H9 (cell line): ENCODE measurements at regions not wholly inside any gene's neighbourhood (a gene's known extent, or its start where the extent isn't known, plus 50 kb on each side); places are given as distances from the start of the nearest gene placed in this dataset.

Experiments used
- DNase-seq: peaks from one replicate; pipeline ENCODE4 v3.0.0-alpha.2; 2017
- H2AFZ ChIP-seq: one replicate; pipeline ENCODE4 v1.6.1; 2013; ENCODE audit warnings: mild to moderate bottlenecking, low read length, control low read depth, moderate library complexity
- H2AK5ac ChIP-seq: 2 replicates; pipeline ENCODE4 v1.6.1; 2013; ENCODE audit warnings: low read length, control low read depth, mixed read lengths; ENCODE audit not compliant: insufficient read length
- H2BK120ac ChIP-seq: one replicate; pipeline ENCODE4 v1.6.1; 2013; ENCODE audit warnings: low read depth, mild to moderate bottlenecking, low read length, control low read depth, inconsistent platforms; ENCODE audit not compliant: poor library complexity, severe bottlenecking
- H2BK12ac ChIP-seq: 2 replicates; pipeline ENCODE4 v1.6.1; 2013; ENCODE audit warnings: low read length, control low read depth, mixed read lengths, low read depth; ENCODE audit not compliant: insufficient read length
- H2BK15ac ChIP-seq: 2 replicates; pipeline ENCODE4 v1.6.1; 2013; ENCODE audit warnings: low read depth, low read length, control low read depth
- H2BK20ac ChIP-seq: one replicate; pipeline ENCODE4 v1.6.1; 2013; ENCODE audit warnings: low read depth, mild to moderate bottlenecking, low read length, control low read depth, inconsistent platforms; ENCODE audit not compliant: poor library complexity, severe bottlenecking
- H2BK5ac ChIP-seq: 2 replicates; pipeline ENCODE4 v1.6.1; 2013; ENCODE audit warnings: low read length, control low read depth, mixed read lengths; ENCODE audit not compliant: insufficient read length
- H3K14ac ChIP-seq: 2 replicates; pipeline ENCODE4 v1.6.1; 2013; ENCODE audit warnings: low read length, control low read depth; ENCODE audit not compliant: insufficient read depth
- H3K18ac ChIP-seq: 2 replicates; pipeline ENCODE4 v1.6.1; 2013; ENCODE audit warnings: low read depth, mild to moderate bottlenecking, mixed read lengths, low read length, control low read depth; ENCODE audit not compliant: insufficient read length
- H3K23ac ChIP-seq: 2 replicates; pipeline ENCODE4 v1.6.1; 2013; ENCODE audit warnings: low read length, control low read depth, mixed read lengths, low read depth; ENCODE audit not compliant: insufficient read length
- H3K23me2 ChIP-seq: 2 replicates; pipeline ENCODE4 v1.6.1; 2013; ENCODE audit warnings: low read depth, mild to moderate bottlenecking, mixed read lengths, low read length, control low read depth; ENCODE audit not compliant: insufficient read length, poor library complexity, severe bottlenecking
- H3K27ac ChIP-seq: 2 replicates; pipeline ENCODE4 v1.5.1; 2013; ENCODE audit warnings: low read length, control low read depth, mixed read lengths, low read depth; ENCODE audit not compliant: insufficient read length
- H3K27me3 ChIP-seq: 2 replicates; pipeline ENCODE4 v1.6.1; 2013; ENCODE audit warnings: low read length, control low read depth, inconsistent platforms; ENCODE audit not compliant: insufficient read depth
- H3K4ac ChIP-seq: 2 replicates; pipeline ENCODE4 v1.6.1; 2013; ENCODE audit warnings: low read depth, mild to moderate bottlenecking, control low read depth, inconsistent platforms, low read length, moderate library complexity
- H3K4me1 ChIP-seq: 2 replicates; pipeline ENCODE4 v1.6.1; 2013; ENCODE audit warnings: low read length, control low read depth, inconsistent platforms; ENCODE audit not compliant: insufficient read depth
- H3K4me2 ChIP-seq: 2 replicates; pipeline ENCODE4 v1.6.1; 2013; ENCODE audit warnings: low read length, control low read depth, mixed read lengths; ENCODE audit not compliant: insufficient read length, insufficient read depth
- H3K56ac ChIP-seq: 2 replicates; pipeline ENCODE4 v1.6.1; 2013; ENCODE audit warnings: low read depth, mild to moderate bottlenecking, mixed read lengths, low read length, control low read depth; ENCODE audit not compliant: insufficient read length
- H3K79me1 ChIP-seq: 2 replicates; pipeline ENCODE4 v1.6.1; 2013; ENCODE audit warnings: low read depth, mild to moderate bottlenecking, moderate library complexity, low read length, control low read depth, inconsistent platforms; ENCODE audit not compliant: insufficient read depth, poor library complexity, severe bottlenecking
- H3K79me2 ChIP-seq: 2 replicates; pipeline ENCODE4 v1.6.1; 2013; ENCODE audit warnings: low read length, control low read depth, inconsistent platforms; ENCODE audit not compliant: insufficient read depth
- H3K9ac ChIP-seq: 2 replicates; pipeline ENCODE4 v1.6.1; 2013; ENCODE audit warnings: low read length, control low read depth, mixed read lengths; ENCODE audit not compliant: insufficient read length; ENCODE audit errors: extremely low read depth
- H3K9me3 ChIP-seq: one replicate; pipeline ENCODE4 v1.6.1; 2013; ENCODE audit warnings: low read depth, low read length, inconsistent platforms; ENCODE audit not compliant: control insufficient read depth
- H3T11ph ChIP-seq: one replicate; pipeline ENCODE4 v1.6.1; 2013; ENCODE audit warnings: mild to moderate bottlenecking, low read length, control low read depth, inconsistent platforms
- H4K20me1 ChIP-seq: one replicate; pipeline ENCODE4 v1.6.1; 2013; ENCODE audit not compliant: control insufficient read depth, insufficient read length, insufficient read depth
- H4K5ac ChIP-seq: 2 replicates; pipeline ENCODE4 v1.6.1; 2013; ENCODE audit warnings: low read depth, mild to moderate bottlenecking, mixed read lengths, low read length, control low read depth; ENCODE audit not compliant: insufficient read length
- H4K8ac ChIP-seq: replicated peaks from 2 replicates; pipeline ENCODE4 v1.6.1; 2013; ENCODE audit warnings: low read length, control low read depth, mixed read lengths, low read depth; ENCODE audit not compliant: insufficient read length
- H4K91ac ChIP-seq: 2 replicates; pipeline ENCODE4 v1.6.1; 2013; ENCODE audit warnings: low read depth, mild to moderate bottlenecking, moderate library complexity, mixed read lengths, low read length, control low read depth; ENCODE audit not compliant: insufficient read length
- H3K27ac Mint-ChIP-seq, 3 experiments: 2 replicates in 2 of 3; 3 replicates in 1 of 3; pipeline ENCODE4 v1.8.0; 2020 to 2021; ENCODE audit warnings: mixed read lengths in 3 of 3, mild to moderate bottlenecking in 1 of 3, moderate library complexity in 1 of 3
- H3K27me3 Mint-ChIP-seq: 2 replicates; pipeline ENCODE4 v1.8.0; 2021; ENCODE audit warnings: low read depth, mild to moderate bottlenecking, moderate library complexity, mixed read lengths
- H3K36me3 Mint-ChIP-seq, 3 experiments: 2 replicates in 2 of 3; 3 replicates in 1 of 3; pipeline ENCODE4 v1.8.0; 2020 to 2021; ENCODE audit warnings: low read depth in 3 of 3, mixed read lengths in 3 of 3; ENCODE audit not compliant: insufficient read depth in 1 of 3
- H3K4me1 Mint-ChIP-seq, 2 experiments: 2 replicates each; pipeline ENCODE4 v1.8.0; 2020; ENCODE audit warnings: mixed read lengths in 2 of 2
- H3K4me3 Mint-ChIP-seq, 2 experiments: 2 replicates in 1 of 2; 3 replicates in 1 of 2; pipeline ENCODE4 v1.8.0; 2020 to 2021; ENCODE audit warnings: mild to moderate bottlenecking in 2 of 2, mixed read lengths in 2 of 2, moderate library complexity in 1 of 2
- H3K9me3 Mint-ChIP-seq, 2 experiments: 2 replicates in 1 of 2; 3 replicates in 1 of 2; pipeline ENCODE4 v1.8.0; 2020; ENCODE audit warnings: mild to moderate bottlenecking in 2 of 2, mixed read lengths in 2 of 2, moderate library complexity in 1 of 2
- CTCF ChIP-seq: fragments of 200-600 bp; sonication (generic); conservative IDR thresholded peaks from 3 replicates; pipeline ENCODE4 v1.8.0; 2021; ENCODE audit warnings: antibody characterized with exemption, mild to moderate bottlenecking
- WGBS: extraction: QIAGEN DNeasy Blood & Tissue Kit; methylation state at CpG from one replicate; pipeline ENCODE4 v1.1.7; 2013; ENCODE audit warnings: missing lambda C conversion rate, low lambda C conversion rate, mixed read lengths; ENCODE audit not compliant: insufficient read length; ENCODE audit errors: extremely low coverage; 5-methylcytosine and 5-hydroxymethylcytosine counted together

- DNase-seq, result no peak
- no peak overlapping the region for H3T11ph ChIP-seq
- H3K14ac ChIP-seq, result no peak overlapping the region
- H4K8ac ChIP-seq, result no peak overlapping the region
- H4K20me1 ChIP-seq, result no peaks in the 10 kb centered on the region
- no peaks in the 10 kb centered on the region for H3K9me3 ChIP-seq
- H2BK5ac ChIP-seq, result no peak overlapping the region
- no peak overlapping the region for H3K4me2 ChIP-seq
- no peaks in the 10 kb centered on the region for H3K79me2 ChIP-seq
- H2BK120ac ChIP-seq, result no peak overlapping the region
- peak overlapping the region in 1 of 3 experiments; percentile 38; a peak in 1 of 7 replicates for H3K27ac Mint-ChIP-seq
- H3K56ac ChIP-seq, result no peak overlapping the region
- H3K4me3 Mint-ChIP-seq, result no peak overlapping the region
- H3K27me3 ChIP-seq, result no peaks in the 10 kb centered on the region; the same call in 1 of the 2 replicates
- WGBS, result no CpG with 5 or more reads among the region's 21 CpGs
- H3K4ac ChIP-seq, result no peak overlapping the region
- peaks cover 8% of the 10 kb centered on the region; the same call in 1 of the 2 replicates for H3K4me1 ChIP-seq
- H4K91ac ChIP-seq, result no peak overlapping the region
- H3K23ac ChIP-seq, result no peak overlapping the region
- H4K5ac ChIP-seq, result no peak overlapping the region
- no peak overlapping the region for H3K27ac ChIP-seq
- H3K18ac ChIP-seq, result peak overlapping the region; percentile 40
- no peaks in the 10 kb centered on the region for H3K23me2 ChIP-seq
- H3K27me3 Mint-ChIP-seq, result peaks cover 22% of the 10 kb centered on the region
- H2BK12ac ChIP-seq, result no peak overlapping the region
- no peak for TF ChIP-seq CTCF
- H2AK5ac ChIP-seq, result no peak overlapping the region
- no peaks in the 10 kb centered on the region; a peak in 1 of 5 replicates for H3K9me3 Mint-ChIP-seq
- no peak overlapping the region for H2BK15ac ChIP-seq
- no peaks in the 10 kb centered on the region for H3K79me1 ChIP-seq
- no peak overlapping the region for H3K9ac ChIP-seq
- H2AFZ ChIP-seq, result no peak overlapping the region
- no peaks in the 10 kb centered on the region for H3K36me3 Mint-ChIP-seq
- peaks cover 34 to 41% of the 10 kb centered on the region in 2 experiments for H3K4me1 Mint-ChIP-seq
- H2BK20ac ChIP-seq, result no peak overlapping the region
Measured at GRCh38 chr2:9105601-9106337, 100.8 kb upstream of the ASAP2 start.
